ENCODE measurements at regions not wholly inside any gene's neighbourhood (a gene's known extent, or its start where the extent isn't known, plus 50 kb on each side); places are given as distances from the start of the nearest gene placed in this dataset.

GRCh38 chr11:113614097-113614496 lies 92.0 kb downstream of the TMPRSS5 start:
- TF ChIP-seq CTCF (IDR thresholded peaks at IDR 0.05) (no peak), POLR2A (IDR thresholded peaks at IDR 0.05) (no peak)
